SK-N-SH (cell line): ENCODE measurements at regions not wholly inside any gene's neighbourhood (a gene's known extent, or its start where the extent isn't known, plus 50 kb on each side); places are given as distances from the start of the nearest gene placed in this dataset.

ENCODE experiments used
- CTCF ChIA-PET: fragments of 300-600, 350-600 bp; formaldehyde crosslinking; extraction: SDS; loops from one replicate; lab custom pipeline; 2021; lab: Yijun Ruan, JAX
- POLR2A ChIA-PET: fragments of 350-600 bp; sonication (Branson Sonifier 250); formaldehyde crosslinking; extraction: SDS; loops from one replicate; lab custom pipeline; 2020; ENCODE audit warnings: antibody characterized with exemption, inconsistent platforms; lab: Yijun Ruan, JAX
- DNase-seq: peaks from one replicate; pipeline ENCODE4 v3.0.0; 2012
- H2AFZ ChIP-seq: fragments of 200-600 bp; sonication (generic); 2 replicates; pipeline ENCODE4 v1.8.1; 2016; ENCODE audit warnings: antibody characterized with exemption, mild to moderate bottlenecking, low read depth
- H3F3A ChIP-seq: fragments of 200-600 bp; sonication (generic); replicated peaks from 2 replicates; pipeline ENCODE3; 2016; ENCODE audit warnings: antibody characterized with exemption, mild to moderate bottlenecking; ENCODE audit not compliant: insufficient read depth
- H3K27ac ChIP-seq, 2 experiments: fragments of 200-500 bp in 1 of 2; fragments of 200-600 bp in 1 of 2; sonication (Bioruptor generic) in 1 of 2; sonication (generic), shearing (Covaris generic) in 1 of 2; 2 replicates each; pipeline versions ENCODE4 v1.5.1 to v1.6.1; 2014 to 2016; ENCODE audit warnings: low read depth in 2 of 2, inconsistent platforms in 1 of 2, low read length in 1 of 2, mild to moderate bottlenecking in 1 of 2, mixed read lengths in 1 of 2
- H3K27me3 ChIP-seq: fragments of 200-600 bp; sonication (generic), shearing (Covaris generic); 2 replicates; pipeline ENCODE4 v1.6.1; 2016; ENCODE audit warnings: mixed run types; ENCODE audit not compliant: insufficient read depth
- H3K36me3 ChIP-seq, 2 experiments: fragments of 200-500 bp in 1 of 2; fragments of 200-600 bp in 1 of 2; sonication (Bioruptor generic) in 1 of 2; sonication (generic) in 1 of 2; replicated peaks in 1 of 2; 2 replicates each; pipeline versions ENCODE3 to v1.5.1; 2014 to 2016; ENCODE audit warnings: low read length in 1 of 2, mild to moderate bottlenecking in 1 of 2; ENCODE audit not compliant: insufficient read depth in 2 of 2, control insufficient read depth in 1 of 2
- H3K4me1 ChIP-seq, 2 experiments: fragments of 200-500 bp in 1 of 2; fragments of 200-600 bp in 1 of 2; sonication (Bioruptor generic) in 1 of 2; sonication (generic), shearing (Covaris generic) in 1 of 2; 2 replicates each; pipeline versions ENCODE4 v1.5.1 to v1.6.1; 2014 to 2016; ENCODE audit warnings: low read depth in 1 of 2, low read length in 1 of 2, mixed run types in 1 of 2; ENCODE audit not compliant: insufficient read depth in 2 of 2, control insufficient read depth in 1 of 2
- H3K4me2 ChIP-seq: fragments of 200-600 bp; sonication (generic), shearing (Covaris generic); 2 replicates; pipeline ENCODE4 v1.6.1; 2017; ENCODE audit warnings: mixed run types
- H3K4me3 ChIP-seq, 2 experiments: fragments of 200-500 bp in 1 of 2; fragments of 200-600 bp in 1 of 2; sonication (Bioruptor generic) in 1 of 2; sonication (generic), shearing (Covaris generic) in 1 of 2; 2 replicates each; pipeline versions ENCODE4 v1.5.1 to v1.8.1; 2014 to 2016; ENCODE audit warnings: low read depth in 2 of 2, inconsistent platforms in 1 of 2, low read length in 1 of 2, mild to moderate bottlenecking in 1 of 2, mixed read lengths in 1 of 2, moderate library complexity in 1 of 2
- H3K79me2 ChIP-seq: fragments of 200-600 bp; sonication (generic); 2 replicates; pipeline ENCODE4 v1.8.1; 2017; ENCODE audit warnings: mild to moderate bottlenecking; ENCODE audit not compliant: insufficient read depth
- H3K9ac ChIP-seq: fragments of 200-600 bp; sonication (generic); 2 replicates; pipeline ENCODE4 v1.6.1; 2017; ENCODE audit warnings: mixed run types
- H3K9me2 ChIP-seq: fragments of 200-600 bp; sonication (generic); 2 replicates; pipeline ENCODE4 v1.6.1; 2017; ENCODE audit warnings: mixed run types
- H3K9me3 ChIP-seq: fragments of 200-600 bp; sonication (generic); 2 replicates; pipeline ENCODE4 v1.6.1; 2017; ENCODE audit warnings: mixed run types, mild to moderate bottlenecking, moderate library complexity
- H4K20me1 ChIP-seq: fragments of 200-600 bp; sonication (generic); 2 replicates; pipeline ENCODE4 v1.6.1; 2017; ENCODE audit warnings: mild to moderate bottlenecking, mixed run types; ENCODE audit not compliant: insufficient read depth
- CHD2 ChIP-seq: fragments of 150-350 bp; IDR thresholded peaks from 2 replicates; pipeline ENCODE4 v1.6.1; 2018; ENCODE audit warnings: low read length; ENCODE audit not compliant: partially characterized antibody
- ELF1 ChIP-seq: IDR thresholded peaks from 2 replicates; pipeline ENCODE4 v1.4.0; 2012
- EZH2phosphoT487 ChIP-seq: fragments of 200-600 bp; sonication (generic); IDR thresholded peaks from 2 replicates; pipeline ENCODE4 v1.6.1; 2017; ENCODE audit warnings: low read depth, mixed run types, mild to moderate bottlenecking, antibody characterized with exemption, moderate library complexity, borderline replicate concordance
- FOSL2 ChIP-seq: IDR thresholded peaks from 2 replicates; pipeline ENCODE4 v1.4.0; 2012; ENCODE audit warnings: low read depth, mild to moderate bottlenecking, moderate library complexity, borderline replicate concordance
- GABPA ChIP-seq: IDR thresholded peaks from 2 replicates; pipeline ENCODE4 v1.4.0; 2012; ENCODE audit warnings: low read depth, mild to moderate bottlenecking
- GATA2 ChIP-seq: sonication (generic); formaldehyde crosslinking; IDR thresholded peaks from 2 replicates; pipeline ENCODE4 v1.5.0; 2020; ENCODE audit warnings: mild to moderate bottlenecking, missing genetic modification reagents
- NFIC ChIP-seq: IDR thresholded peaks from 2 replicates; pipeline ENCODE4 v1.4.0; 2012; ENCODE audit warnings: borderline replicate concordance
- POLR2AphosphoS5 ChIP-seq: IDR thresholded peaks from 2 replicates; pipeline ENCODE4 v1.6.1; 2012; ENCODE audit warnings: low read depth, low read length
- RXRA ChIP-seq: IDR thresholded peaks from 2 replicates; pipeline ENCODE4 v1.4.0; 2012; ENCODE audit warnings: low read depth, mild to moderate bottlenecking, borderline replicate concordance
- SIN3A ChIP-seq: IDR thresholded peaks from 2 replicates; pipeline ENCODE4 v1.6.1; 2012; ENCODE audit warnings: low read depth, mild to moderate bottlenecking, low read length, moderate library complexity, borderline replicate concordance
- SMC3 ChIP-seq: IDR thresholded peaks from 2 replicates; pipeline ENCODE4 v1.6.1; 2012; ENCODE audit warnings: low read depth, low read length, improper control_type of control experiment
- TAF1 ChIP-seq: IDR thresholded peaks from 2 replicates; pipeline ENCODE4 v1.6.1; 2012; ENCODE audit warnings: low read depth, mild to moderate bottlenecking, low read length, moderate library complexity, borderline replicate concordance
- TCF12 ChIP-seq: IDR thresholded peaks from 2 replicates; pipeline ENCODE4 v1.4.0; 2012
- YY1 ChIP-seq: IDR thresholded peaks from 2 replicates; pipeline ENCODE4 v1.4.0; 2012; ENCODE audit warnings: low read depth, mild to moderate bottlenecking
- WGBS: methylation state at CpG from one replicate; pipeline ENCODE4 v1.1.6; 2017; ENCODE audit warnings: low lambda C conversion rate; 5-methylcytosine and 5-hydroxymethylcytosine counted together
- TF ChIP-seq, protein P1 (sequence below): fragments of 200-600 bp; sonication (generic); IDR thresholded peaks from 2 replicates; pipeline ENCODE4 v1.6.1; 2017; ENCODE audit warnings: antibody characterized with exemption, mild to moderate bottlenecking, moderate library complexity
- TF ChIP-seq, protein P2 (sequence below): IDR thresholded peaks from 2 replicates; pipeline ENCODE4 v1.4.0; 2012; ENCODE audit warnings: low read depth, borderline replicate concordance
- TF ChIP-seq, protein P3 (sequence below): IDR thresholded peaks from 2 replicates; pipeline ENCODE4 v1.4.0; 2012; ENCODE audit warnings: low read depth, borderline replicate concordance
- TF ChIP-seq, protein P4 (sequence below): IDR thresholded peaks from 2 replicates; pipeline ENCODE4 v1.4.0; 2012; ENCODE audit warnings: low read depth
- TF ChIP-seq, protein P5 (sequence below): IDR thresholded peaks from 2 replicates; pipeline ENCODE4; 2012

DNA sequence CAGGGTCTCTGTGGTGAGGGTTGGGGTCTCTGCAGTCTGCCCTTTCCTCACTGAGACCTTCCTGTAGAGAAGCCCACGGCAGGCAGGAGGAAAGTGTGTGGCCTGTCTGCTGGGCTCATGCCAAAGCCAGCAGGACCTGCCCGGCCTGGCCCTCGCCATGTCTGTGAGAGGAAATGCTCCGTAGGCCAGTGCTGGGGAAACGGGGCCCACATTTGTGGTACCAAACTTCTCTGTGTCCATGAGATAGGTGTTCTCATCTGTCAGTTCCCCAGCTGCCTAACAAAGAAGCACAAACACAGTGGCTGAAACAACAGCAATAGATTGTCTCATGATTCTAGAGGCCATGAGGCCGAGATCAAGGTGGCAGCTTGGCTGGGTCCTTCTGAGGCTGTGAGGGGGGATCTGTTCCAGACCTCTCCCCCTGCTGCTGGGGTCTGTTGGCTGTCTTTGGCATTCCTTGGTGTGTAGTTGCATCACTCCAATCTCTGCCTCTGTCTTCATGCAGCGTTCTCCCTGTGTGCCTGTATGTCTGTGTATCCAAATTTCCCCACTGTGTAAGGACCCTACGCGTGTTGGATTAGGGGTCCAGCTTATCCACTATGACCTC is 772.5 kb downstream of the TBC1D22A start:
- ChIA-PET POLR2A (no interaction called here), CTCF (no interaction called here)
- H3K36me3 ChIP-seq = no peaks in the 10 kb centered on the region
- no peaks in the 10 kb centered on the region for H3K4me1 ChIP-seq
- 20% methylated on average over 8 of the region's 9 CpGs for WGBS
- H3K27ac ChIP-seq = no peak overlapping the region
- DNase-seq = no peak
- no peaks in the 10 kb centered on the region for H4K20me1 ChIP-seq
- no peak overlapping the region for H3K4me2 ChIP-seq
- no peaks in the 10 kb centered on the region for H3K27me3 ChIP-seq
- no peaks in the 10 kb centered on the region for H3F3A ChIP-seq
- no peak overlapping the region for H3K4me3 ChIP-seq
- no peaks in the 10 kb centered on the region for H3K9me2 ChIP-seq
- H3K9me3 ChIP-seq = no peaks in the 10 kb centered on the region
- no peak for TF ChIP-seq SIN3A
- TF ChIP-seq CHD2 = no peak
- TF ChIP-seq, protein P1, sequence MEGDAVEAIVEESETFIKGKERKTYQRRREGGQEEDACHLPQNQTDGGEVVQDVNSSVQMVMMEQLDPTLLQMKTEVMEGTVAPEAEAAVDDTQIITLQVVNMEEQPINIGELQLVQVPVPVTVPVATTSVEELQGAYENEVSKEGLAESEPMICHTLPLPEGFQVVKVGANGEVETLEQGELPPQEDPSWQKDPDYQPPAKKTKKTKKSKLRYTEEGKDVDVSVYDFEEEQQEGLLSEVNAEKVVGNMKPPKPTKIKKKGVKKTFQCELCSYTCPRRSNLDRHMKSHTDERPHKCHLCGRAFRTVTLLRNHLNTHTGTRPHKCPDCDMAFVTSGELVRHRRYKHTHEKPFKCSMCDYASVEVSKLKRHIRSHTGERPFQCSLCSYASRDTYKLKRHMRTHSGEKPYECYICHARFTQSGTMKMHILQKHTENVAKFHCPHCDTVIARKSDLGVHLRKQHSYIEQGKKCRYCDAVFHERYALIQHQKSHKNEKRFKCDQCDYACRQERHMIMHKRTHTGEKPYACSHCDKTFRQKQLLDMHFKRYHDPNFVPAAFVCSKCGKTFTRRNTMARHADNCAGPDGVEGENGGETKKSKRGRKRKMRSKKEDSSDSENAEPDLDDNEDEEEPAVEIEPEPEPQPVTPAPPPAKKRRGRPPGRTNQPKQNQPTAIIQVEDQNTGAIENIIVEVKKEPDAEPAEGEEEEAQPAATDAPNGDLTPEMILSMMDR = no peak
- no peak for TF ChIP-seq RXRA
- TF ChIP-seq ELF1 = no peak
- TF ChIP-seq TCF12 = no peak
- no peak for TF ChIP-seq POLR2AphosphoS5
- no peak for TF ChIP-seq EZH2phosphoT487
- no peak for TF ChIP-seq YY1
- no peak for TF ChIP-seq GABPA
- no peak for TF ChIP-seq GATA2 (CRISPR knock-in tag)
- no peak for TF ChIP-seq FOSL2
- no peaks in the 10 kb centered on the region for H3K79me2 ChIP-seq
- no peak overlapping the region for H2AFZ ChIP-seq
- H3K9ac ChIP-seq = no peak overlapping the region

DNA sequence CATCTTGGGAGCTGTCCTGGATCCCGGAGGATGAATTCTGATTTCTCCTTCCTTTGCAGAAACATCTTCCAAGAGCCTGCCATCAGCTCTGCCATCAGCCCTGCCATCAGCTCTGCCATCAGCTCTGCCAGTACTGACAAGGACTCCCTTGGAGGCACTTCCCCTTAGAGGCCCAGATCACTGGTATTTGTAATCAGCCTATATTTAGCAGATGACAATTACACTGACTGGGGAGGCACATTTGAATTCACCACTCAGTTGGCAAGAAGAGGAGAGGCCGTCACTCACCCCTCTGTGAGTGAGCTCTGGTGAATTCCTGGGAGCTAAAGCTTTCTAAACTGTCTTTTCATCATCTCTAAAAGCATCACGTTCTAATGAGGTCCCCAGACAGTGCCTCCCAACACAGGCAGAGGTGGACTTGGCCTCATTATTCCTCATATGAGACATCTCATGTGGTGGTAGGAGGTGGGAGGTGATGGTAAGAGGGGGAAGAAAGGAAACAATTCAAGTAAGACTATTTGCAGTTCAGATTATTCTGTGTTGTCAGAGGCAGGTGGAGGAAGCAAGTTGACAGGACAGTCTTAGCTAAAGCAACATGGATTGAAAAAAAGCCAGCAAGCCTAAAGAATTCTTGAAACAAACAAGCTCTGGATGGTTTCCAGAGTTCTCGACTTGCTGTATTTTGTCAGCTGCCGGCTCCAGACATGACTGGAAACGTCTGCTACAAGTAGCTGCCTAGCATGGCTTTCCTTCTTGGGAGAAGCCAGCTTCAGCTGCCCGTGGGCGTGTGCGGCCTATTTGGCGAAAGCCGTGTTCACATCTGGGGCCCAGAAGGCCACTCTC is 771.7 kb downstream of the TBC1D22A start:
- 29% methylated on average over 11 of the region's 11 CpGs for WGBS
- no peaks in the 10 kb centered on the region for H3K36me3 ChIP-seq
- no peak for DNase-seq
- no peaks in the 10 kb centered on the region for H3K79me2 ChIP-seq
- ChIA-PET CTCF (no interaction called here), POLR2A (no interaction called here)
- H2AFZ ChIP-seq = no peak overlapping the region
- H3K4me2 ChIP-seq = no peak overlapping the region
- no peaks in the 10 kb centered on the region for H3K27me3 ChIP-seq
- H3K27ac ChIP-seq = no peak overlapping the region
- no peaks in the 10 kb centered on the region for H3K4me1 ChIP-seq
- 0 out of 2 replicates have a peak, but pooled peaks cover 2% of the 10 kb centered on the region for H3K9me3 ChIP-seq
- no peak overlapping the region for H3K4me3 ChIP-seq
- H4K20me1 ChIP-seq = no peaks in the 10 kb centered on the region
- TF ChIP-seq, protein P2, sequence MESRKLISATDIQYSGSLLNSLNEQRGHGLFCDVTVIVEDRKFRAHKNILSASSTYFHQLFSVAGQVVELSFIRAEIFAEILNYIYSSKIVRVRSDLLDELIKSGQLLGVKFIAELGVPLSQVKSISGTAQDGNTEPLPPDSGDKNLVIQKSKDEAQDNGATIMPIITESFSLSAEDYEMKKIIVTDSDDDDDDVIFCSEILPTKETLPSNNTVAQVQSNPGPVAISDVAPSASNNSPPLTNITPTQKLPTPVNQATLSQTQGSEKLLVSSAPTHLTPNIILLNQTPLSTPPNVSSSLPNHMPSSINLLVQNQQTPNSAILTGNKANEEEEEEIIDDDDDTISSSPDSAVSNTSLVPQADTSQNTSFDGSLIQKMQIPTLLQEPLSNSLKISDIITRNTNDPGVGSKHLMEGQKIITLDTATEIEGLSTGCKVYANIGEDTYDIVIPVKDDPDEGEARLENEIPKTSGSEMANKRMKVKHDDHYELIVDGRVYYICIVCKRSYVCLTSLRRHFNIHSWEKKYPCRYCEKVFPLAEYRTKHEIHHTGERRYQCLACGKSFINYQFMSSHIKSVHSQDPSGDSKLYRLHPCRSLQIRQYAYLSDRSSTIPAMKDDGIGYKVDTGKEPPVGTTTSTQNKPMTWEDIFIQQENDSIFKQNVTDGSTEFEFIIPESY = no peak
- TF ChIP-seq, protein P3, sequence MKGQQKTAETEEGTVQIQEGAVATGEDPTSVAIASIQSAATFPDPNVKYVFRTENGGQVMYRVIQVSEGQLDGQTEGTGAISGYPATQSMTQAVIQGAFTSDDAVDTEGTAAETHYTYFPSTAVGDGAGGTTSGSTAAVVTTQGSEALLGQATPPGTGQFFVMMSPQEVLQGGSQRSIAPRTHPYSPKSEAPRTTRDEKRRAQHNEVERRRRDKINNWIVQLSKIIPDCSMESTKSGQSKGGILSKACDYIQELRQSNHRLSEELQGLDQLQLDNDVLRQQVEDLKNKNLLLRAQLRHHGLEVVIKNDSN = no peak
- no peak for TF ChIP-seq SMC3
- TF ChIP-seq TAF1 = no peak
- no peak for TF ChIP-seq CHD2
- TF ChIP-seq, protein P4, sequence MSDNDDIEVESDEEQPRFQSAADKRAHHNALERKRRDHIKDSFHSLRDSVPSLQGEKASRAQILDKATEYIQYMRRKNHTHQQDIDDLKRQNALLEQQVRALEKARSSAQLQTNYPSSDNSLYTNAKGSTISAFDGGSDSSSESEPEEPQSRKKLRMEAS = no peak
- no peak for TF ChIP-seq NFIC
- TF ChIP-seq, protein P5, sequence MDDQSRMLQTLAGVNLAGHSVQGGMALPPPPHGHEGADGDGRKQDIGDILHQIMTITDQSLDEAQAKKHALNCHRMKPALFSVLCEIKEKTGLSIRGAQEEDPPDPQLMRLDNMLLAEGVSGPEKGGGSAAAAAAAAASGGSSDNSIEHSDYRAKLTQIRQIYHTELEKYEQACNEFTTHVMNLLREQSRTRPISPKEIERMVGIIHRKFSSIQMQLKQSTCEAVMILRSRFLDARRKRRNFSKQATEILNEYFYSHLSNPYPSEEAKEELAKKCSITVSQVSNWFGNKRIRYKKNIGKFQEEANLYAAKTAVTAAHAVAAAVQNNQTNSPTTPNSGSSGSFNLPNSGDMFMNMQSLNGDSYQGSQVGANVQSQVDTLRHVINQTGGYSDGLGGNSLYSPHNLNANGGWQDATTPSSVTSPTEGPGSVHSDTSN = no peak
- TF ChIP-seq GATA2 (CRISPR knock-in tag) = no peak
- H3K9ac ChIP-seq = no peak overlapping the region
- H3K9me2 ChIP-seq = no peaks in the 10 kb centered on the region
- H3F3A ChIP-seq = no peaks in the 10 kb centered on the region
